IMR-90 (cell line): ENCODE measurements at regions not wholly inside any gene's neighbourhood (a gene's known extent, or its start where the extent isn't known, plus 50 kb on each side); places are given as distances from the start of the nearest gene placed in this dataset.

Experiments used
- ATAC-seq: fragments of 200-7000 bp; cut with Tn5 transposase; 2 replicates; pipeline ENCODE4 v1.9.1; 2020; ENCODE audit warnings: low read depth, mild to moderate bottlenecking, moderate library complexity
- BruUV-seq: library from RNA; stranded (reverse); fragments of 400-500 nt; replicated peaks from 2 replicates; lab custom pipeline; 2021; lab: Mats Ljungman, UMichigan
- CTCF ChIA-PET: fragments of 300-600 bp; formaldehyde crosslinking; extraction: SDS; loops from one replicate; lab custom pipeline; 2021; ENCODE audit warnings: antibody characterized with exemption; lab: Yijun Ruan, JAX
- POLR2A ChIA-PET: fragments of 300-600 bp; sonication (Branson Sonifier 250); formaldehyde crosslinking; loops from one replicate; lab custom pipeline; 2022; ENCODE audit warnings: antibody characterized with exemption; ENCODE audit not compliant: unreplicated experiment; lab: Charles Lee
- DNase-seq: peaks from one replicate; pipeline ENCODE4 v3.0.0; 2013
- H2AFZ ChIP-seq: replicated peaks from 2 replicates; pipeline ENCODE3; 2013; ENCODE audit warnings: low read length, mild to moderate bottlenecking; ENCODE audit not compliant: poor library complexity
- H2AK5ac ChIP-seq: 2 replicates; pipeline ENCODE4 v1.6.1; 2013; ENCODE audit warnings: low read depth, low read length, inconsistent platforms
- H2AK9ac ChIP-seq: replicated peaks from 2 replicates; pipeline ENCODE3; 2013; ENCODE audit warnings: mild to moderate bottlenecking, low read depth, low read length, moderate library complexity; ENCODE audit not compliant: poor library complexity
- H2BK120ac ChIP-seq: 2 replicates; pipeline ENCODE4 v1.6.1; 2013; ENCODE audit warnings: low read depth, low read length, inconsistent platforms
- H2BK15ac ChIP-seq: 3 replicates; pipeline ENCODE4 v1.6.1; 2013; ENCODE audit warnings: low read depth, low read length, inconsistent platforms
- H2BK20ac ChIP-seq: 2 replicates; pipeline ENCODE4 v1.6.1; 2013; ENCODE audit warnings: low read depth, mild to moderate bottlenecking, inconsistent platforms, low read length, moderate library complexity
- H2BK5ac ChIP-seq: 2 replicates; pipeline ENCODE4 v1.6.1; 2013; ENCODE audit warnings: mild to moderate bottlenecking, low read depth, low read length, inconsistent platforms; ENCODE audit not compliant: poor library complexity, severe bottlenecking
- H3K14ac ChIP-seq: replicated peaks from 2 replicates; pipeline ENCODE4 v1.6.1; 2013; ENCODE audit warnings: low read depth, low read length, inconsistent platforms
- H3K18ac ChIP-seq: 2 replicates; pipeline ENCODE4 v1.6.1; 2013; ENCODE audit warnings: low read depth, low read length, control low read depth
- H3K23ac ChIP-seq: 2 replicates; pipeline ENCODE4 v1.6.1; 2013; ENCODE audit warnings: low read depth, low read length, inconsistent platforms
- H3K27ac ChIP-seq: 2 replicates; pipeline ENCODE4 v1.5.1; 2013; ENCODE audit warnings: mild to moderate bottlenecking, control low read depth, low read length; ENCODE audit not compliant: insufficient read depth
- H3K27me3 ChIP-seq: 2 replicates; pipeline ENCODE4 v1.6.1; 2013; ENCODE audit warnings: low read length; ENCODE audit not compliant: control insufficient read depth, insufficient read depth
- H3K36me3 ChIP-seq: 2 replicates; pipeline ENCODE4 v1.6.1; 2013; ENCODE audit warnings: low read length, mixed read lengths; ENCODE audit not compliant: control insufficient read depth, insufficient read depth
- H3K4ac ChIP-seq: 2 replicates; pipeline ENCODE4 v1.6.1; 2013; ENCODE audit warnings: low read depth, low read length, inconsistent platforms
- H3K4me1 ChIP-seq: 2 replicates; pipeline ENCODE4 v1.6.1; 2013; ENCODE audit warnings: low read length, mixed read lengths; ENCODE audit not compliant: control insufficient read depth, insufficient read depth
- H3K4me2 ChIP-seq: 2 replicates; pipeline ENCODE4 v1.6.1; 2013; ENCODE audit warnings: low read depth, mild to moderate bottlenecking, control low read depth, low read length, moderate library complexity
- H3K4me3 ChIP-seq: 2 replicates; pipeline ENCODE4 v1.5.1; 2013; ENCODE audit warnings: low read depth, mild to moderate bottlenecking, control low read depth, low read length, moderate library complexity; ENCODE audit not compliant: insufficient read depth
- H3K56ac ChIP-seq: 2 replicates; pipeline ENCODE4 v1.6.1; 2013; ENCODE audit warnings: low read length, inconsistent platforms; ENCODE audit not compliant: insufficient read depth; ENCODE audit errors: extremely low read depth
- H3K79me1 ChIP-seq, 2 experiments: 2 replicates each; pipeline ENCODE4 v1.6.1; 2013; ENCODE audit warnings: low read length in 2 of 2, inconsistent platforms in 1 of 2, low read depth in 1 of 2
- H3K9ac ChIP-seq: 2 replicates; pipeline ENCODE4 v1.6.1; 2013; ENCODE audit warnings: low read depth, low read length, control low read depth
- H3K9me1 ChIP-seq: 2 replicates; pipeline ENCODE4 v1.6.1; 2013; ENCODE audit warnings: low read length, inconsistent platforms; ENCODE audit not compliant: insufficient read depth
- H3K9me3 ChIP-seq: 2 replicates; pipeline ENCODE4 v1.6.1; 2013; ENCODE audit warnings: low read length; ENCODE audit not compliant: control insufficient read depth, insufficient read depth
- H4K20me1 ChIP-seq: 2 replicates; pipeline ENCODE4 v1.6.1; 2013; ENCODE audit warnings: low read length, inconsistent platforms; ENCODE audit not compliant: insufficient read depth
- H4K5ac ChIP-seq: 2 replicates; pipeline ENCODE4 v1.6.1; 2013; ENCODE audit warnings: mild to moderate bottlenecking, low read depth, low read length, control low read depth
- H4K8ac ChIP-seq, 2 experiments: 2 replicates each; pipeline ENCODE4 v1.6.1; 2013; ENCODE audit warnings: low read depth in 2 of 2, low read length in 2 of 2, control low read depth in 1 of 2, inconsistent platforms in 1 of 2
- H4K91ac ChIP-seq: 2 replicates; pipeline ENCODE4 v1.6.1; 2013; ENCODE audit warnings: low read depth, low read length, inconsistent platforms; ENCODE audit not compliant: insufficient read depth
- FOS ChIP-seq: fragments of 150-350 bp; IDR thresholded peaks from 2 replicates; pipeline ENCODE4 v1.6.1; 2016; ENCODE audit warnings: low read depth, low read length
- MAZ ChIP-seq: IDR thresholded peaks from 2 replicates; pipeline ENCODE4 v1.6.1; 2012; ENCODE audit warnings: low read depth, mild to moderate bottlenecking, low read length, improper control_type of control experiment, moderate library complexity, borderline replicate concordance
- MXI1 ChIP-seq: IDR thresholded peaks from 2 replicates; pipeline ENCODE4 v1.6.1; 2012; ENCODE audit warnings: low read depth, mild to moderate bottlenecking, low read length, moderate library complexity, borderline replicate concordance
- NFE2L2 ChIP-seq: fragments of 150-350 bp; IDR thresholded peaks from 2 replicates; pipeline ENCODE4 v1.6.1; 2016; ENCODE audit warnings: low read depth, mild to moderate bottlenecking, low read length
- RAD21 ChIP-seq: IDR thresholded peaks from 2 replicates; pipeline ENCODE4 v1.6.1; 2012; ENCODE audit warnings: low read length, improper control_type of control experiment
- RCOR1 ChIP-seq: IDR thresholded peaks from 2 replicates; pipeline ENCODE4 v1.6.1; 2012; ENCODE audit warnings: mild to moderate bottlenecking, low read length, improper control_type of control experiment; ENCODE audit not compliant: insufficient replicate concordance
- RFX5 ChIP-seq: IDR thresholded peaks from 2 replicates; pipeline ENCODE4 v1.8.0; 2012; ENCODE audit warnings: low read depth, mild to moderate bottlenecking, low read length, moderate library complexity
- SMC3 ChIP-seq: fragments of 150-350 bp; IDR thresholded peaks from 2 replicates; pipeline ENCODE4 v1.6.1; 2016; ENCODE audit warnings: low read depth, mild to moderate bottlenecking, antibody characterized with exemption, low read length, moderate library complexity
- WGBS, 2 experiments: methylation state at CpG; one replicate each; pipeline versions ENCODE4 v1.1.5 to v1.1.7; 2013; ENCODE audit warnings: missing lambda C conversion rate in 2 of 2; ENCODE audit not compliant: insufficient read length in 1 of 2; ENCODE audit errors: extremely low coverage in 2 of 2; 5-methylcytosine and 5-hydroxymethylcytosine counted together
- dilution Hi-C: fragments of 300-500 bp; cut with HindIII; formaldehyde crosslinking; loops from one replicate; pipeline ENCODE4 v1.14.3; 2018; ENCODE audit warnings: low sequenced_read_pairs; ENCODE audit not compliant: unreplicated experiment
- in situ Hi-C: fragments of 300-500 bp; cut with MboI; formaldehyde crosslinking; loops from 3 replicates; pipeline ENCODE4 v1.14.3; 2019; ENCODE audit warnings: low sequenced_read_pairs, inconsistent platforms, mixed read lengths
- intact Hi-C: fragments of 100-400 bp; cut with micrococcal nuclease; formaldehyde crosslinking; loops from 2 replicates; pipeline ENCODE4 v1.10.0; 2022
- TF ChIP-seq, protein P1 (sequence below): fragments of 150-350 bp; IDR thresholded peaks from 2 replicates; pipeline ENCODE4 v1.6.1; 2016; ENCODE audit warnings: low read depth, mild to moderate bottlenecking, low read length, moderate library complexity, borderline replicate concordance
- TF ChIP-seq, protein P2 (sequence below): fragments of 150-350 bp; IDR thresholded peaks from 2 replicates; pipeline ENCODE4 v1.6.1; 2017; ENCODE audit warnings: mild to moderate bottlenecking, antibody characterized with exemption, low read length, low read depth

DNA sequence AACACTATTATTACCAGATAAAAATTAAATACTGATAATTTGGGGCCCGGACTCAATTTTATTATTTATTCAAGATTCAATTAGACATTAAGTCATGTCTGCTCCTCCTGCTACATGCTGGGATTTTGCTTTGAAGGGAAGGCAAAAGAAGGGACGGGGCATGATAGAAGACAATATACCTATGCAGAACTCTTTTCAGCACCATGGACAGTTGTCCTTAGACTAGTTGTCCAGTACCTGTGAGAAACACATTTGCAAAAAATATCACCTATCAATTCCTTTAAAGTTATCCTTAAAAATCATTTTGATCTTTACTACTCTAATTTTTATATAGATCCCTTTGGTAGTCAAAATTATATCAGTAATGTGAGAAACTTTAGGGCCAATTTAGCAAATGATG lies 100.2 kb upstream of the SULT1C3 start:
- H2AFZ ChIP-seq, result no peak overlapping the region
- dilution Hi-C loops (no loop called here), intact Hi-C loops (no loop called here), in situ Hi-C loops (no loop called here)
- no peaks in the 10 kb centered on the region for H3K79me1 ChIP-seq
- H4K8ac ChIP-seq, result no peak overlapping the region
- H3K27me3 ChIP-seq, result no peaks in the 10 kb centered on the region
- TF ChIP-seq RAD21 (no peak), FOS (no peak), MXI1 (no peak), MAZ (no peak), RFX5 (no peak), NFE2L2 (no peak), SMC3 (no peak), RCOR1 (no peak)
- TF ChIP-seq, protein P1, sequence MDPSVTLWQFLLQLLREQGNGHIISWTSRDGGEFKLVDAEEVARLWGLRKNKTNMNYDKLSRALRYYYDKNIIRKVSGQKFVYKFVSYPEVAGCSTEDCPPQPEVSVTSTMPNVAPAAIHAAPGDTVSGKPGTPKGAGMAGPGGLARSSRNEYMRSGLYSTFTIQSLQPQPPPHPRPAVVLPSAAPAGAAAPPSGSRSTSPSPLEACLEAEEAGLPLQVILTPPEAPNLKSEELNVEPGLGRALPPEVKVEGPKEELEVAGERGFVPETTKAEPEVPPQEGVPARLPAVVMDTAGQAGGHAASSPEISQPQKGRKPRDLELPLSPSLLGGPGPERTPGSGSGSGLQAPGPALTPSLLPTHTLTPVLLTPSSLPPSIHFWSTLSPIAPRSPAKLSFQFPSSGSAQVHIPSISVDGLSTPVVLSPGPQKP, result no peak
- TF ChIP-seq, protein P2, sequence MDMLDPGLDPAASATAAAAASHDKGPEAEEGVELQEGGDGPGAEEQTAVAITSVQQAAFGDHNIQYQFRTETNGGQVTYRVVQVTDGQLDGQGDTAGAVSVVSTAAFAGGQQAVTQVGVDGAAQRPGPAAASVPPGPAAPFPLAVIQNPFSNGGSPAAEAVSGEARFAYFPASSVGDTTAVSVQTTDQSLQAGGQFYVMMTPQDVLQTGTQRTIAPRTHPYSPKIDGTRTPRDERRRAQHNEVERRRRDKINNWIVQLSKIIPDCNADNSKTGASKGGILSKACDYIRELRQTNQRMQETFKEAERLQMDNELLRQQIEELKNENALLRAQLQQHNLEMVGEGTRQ, result no peak
- H2BK120ac ChIP-seq, result no peak overlapping the region
- CTCF ChIA-PET, result no interaction called here
- no TSS peak for BruUV-seq
- H3K9me3 ChIP-seq, result no peaks in the 10 kb centered on the region
- no peak overlapping the region for H2AK9ac ChIP-seq
- no peak overlapping the region for H2BK5ac ChIP-seq
- no peaks in the 10 kb centered on the region for H3K4me1 ChIP-seq
- no peak overlapping the region for H2AK5ac ChIP-seq
- no peak overlapping the region for H3K14ac ChIP-seq
- H3K4me3 ChIP-seq, result no peak overlapping the region
- no peak overlapping the region for H3K4me2 ChIP-seq
- no peaks in the 10 kb centered on the region for H3K9me1 ChIP-seq
- H4K91ac ChIP-seq, result no peak overlapping the region
- H2BK20ac ChIP-seq, result no peak overlapping the region
- no peak overlapping the region for H3K56ac ChIP-seq
- H3K9ac ChIP-seq, result no peak overlapping the region
- no peak overlapping the region for H2BK15ac ChIP-seq
- DNase-seq, result peak; percentile 13
- H3K18ac ChIP-seq, result no peak overlapping the region
- no peak overlapping the region for H4K5ac ChIP-seq
- no peaks in the 10 kb centered on the region for H4K20me1 ChIP-seq
- no peak overlapping the region for H3K4ac ChIP-seq
- ATAC-seq, result no peak
- no CpG with 5 or more reads among the region's 2 CpGs for WGBS, 2 experiments
- no peak overlapping the region for H3K23ac ChIP-seq
- H3K27ac ChIP-seq, result no peak overlapping the region
- no peaks in the 10 kb centered on the region for H3K36me3 ChIP-seq
- POLR2A ChIA-PET, result no interaction called here
